Mesothelial cell of epicardium (in vitro differentiated cells): ENCODE measurements at regions not wholly inside any gene's neighbourhood (a gene's known extent, or its start where the extent isn't known, plus 50 kb on each side); places are given as distances from the start of the nearest gene placed in this dataset.

Experiments
- DNase-seq, 2 experiments: peaks; one replicate each; pipeline ENCODE4 v3.0.0; 2021; ENCODE audit warnings: low spot score in 2 of 2; ENCODE audit not compliant: unreplicated experiment in 2 of 2
- H3K27ac Mint-ChIP-seq: 2 replicates; pipeline ENCODE4 v1.8.0; 2021; ENCODE audit warnings: mixed read lengths
- H3K27me3 Mint-ChIP-seq: 2 replicates; pipeline ENCODE4 v1.8.0; 2021; ENCODE audit warnings: low read depth, mixed read lengths
- H3K36me3 Mint-ChIP-seq: 2 replicates; pipeline ENCODE4 v1.8.0; 2021; ENCODE audit warnings: mixed read lengths
- H3K4me1 Mint-ChIP-seq: 2 replicates; pipeline ENCODE4 v1.8.0; 2021; ENCODE audit warnings: mixed read lengths
- H3K4me3 Mint-ChIP-seq: 2 replicates; pipeline ENCODE4 v1.8.0; 2021; ENCODE audit warnings: mild to moderate bottlenecking, moderate library complexity, mixed read lengths
- H3K9me3 Mint-ChIP-seq: 2 replicates; pipeline ENCODE4 v1.8.0; 2021; ENCODE audit warnings: mixed read lengths
- CTCF ChIP-seq: fragments of 200-600 bp; sonication (generic); IDR thresholded peaks from one replicate; pipeline ENCODE4 v1.5.0; 2021; ENCODE audit warnings: antibody characterized with exemption; ENCODE audit not compliant: unreplicated experiment

- Mint-ChIP-seq H3K4me3 (no peak overlapping the region), H3K9me3 (no peaks in the 10 kb centered on the region), H3K36me3 (no peaks in the 10 kb centered on the region), H3K4me1 (peaks cover 13% of the 10 kb centered on the region), H3K27ac (no peak overlapping the region), H3K27me3 (no peaks in the 10 kb centered on the region)
- no peak for TF ChIP-seq CTCF
- no peak for DNase-seq
Observed at GRCh38 chr5:72634444-72634843, 127.2 kb upstream of the ZNF366 start.

- H3K36me3 Mint-ChIP-seq, result no peaks in the 10 kb centered on the region
- no peak for TF ChIP-seq CTCF
- H3K27me3 Mint-ChIP-seq, result no peaks in the 10 kb centered on the region
- no peaks in the 10 kb centered on the region for H3K9me3 Mint-ChIP-seq
- H3K4me3 Mint-ChIP-seq, result no peak overlapping the region
- H3K27ac Mint-ChIP-seq, result no peak overlapping the region
- peaks cover 19% of the 10 kb centered on the region for H3K4me1 Mint-ChIP-seq
- DNase-seq, result no peak
Observed at GRCh38 chr5:72633649-72634048, 126.4 kb upstream of the ZNF366 start.

- no peak overlapping the region for H3K27ac Mint-ChIP-seq
- peaks cover 19% of the 10 kb centered on the region for H3K4me1 Mint-ChIP-seq
- DNase-seq, result no peak
- TF ChIP-seq CTCF, result no peak
- H3K36me3 Mint-ChIP-seq, result no peaks in the 10 kb centered on the region
- H3K27me3 Mint-ChIP-seq, result no peaks in the 10 kb centered on the region
- H3K9me3 Mint-ChIP-seq, result no peaks in the 10 kb centered on the region
- no peak overlapping the region for H3K4me3 Mint-ChIP-seq
Observed at GRCh38 chr5:72633041-72633445, 125.8 kb upstream of the ZNF366 start.

DNA sequence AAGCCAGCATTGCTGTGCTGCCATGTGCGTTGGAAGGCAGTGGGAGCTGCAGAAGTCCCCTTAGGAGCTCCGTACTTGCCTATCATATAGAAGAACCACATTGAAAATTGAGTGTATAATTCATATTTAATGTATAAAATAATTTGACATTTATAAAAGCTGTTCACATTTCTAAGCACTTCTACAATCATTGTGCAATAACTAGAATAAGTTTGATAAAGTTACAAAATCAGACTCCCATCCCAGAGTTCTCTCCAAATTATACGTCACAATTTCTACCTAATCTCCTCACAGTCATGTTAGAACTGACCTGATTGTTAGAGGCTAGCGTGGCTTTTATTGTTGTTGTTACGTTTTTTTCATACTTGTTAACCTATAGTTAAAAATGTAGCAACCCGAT, 123.5 kb upstream of the ZNF366 start:
- no peak overlapping the region for H3K27ac Mint-ChIP-seq
- peaks cover 19% of the 10 kb centered on the region for H3K4me1 Mint-ChIP-seq
- no peak overlapping the region for H3K4me3 Mint-ChIP-seq
- DNase-seq, result no peak
- H3K36me3 Mint-ChIP-seq, result no peaks in the 10 kb centered on the region
- peaks cover 5% of the 10 kb centered on the region for H3K9me3 Mint-ChIP-seq
- TF ChIP-seq CTCF, result no peak
- no peaks in the 10 kb centered on the region for H3K27me3 Mint-ChIP-seq

GRCh38 chr5:72630081-72630480, 122.9 kb upstream of the ZNF366 start:
- H3K27me3 Mint-ChIP-seq, result no peaks in the 10 kb centered on the region
- no peak for TF ChIP-seq CTCF
- H3K27ac Mint-ChIP-seq, result no peak overlapping the region
- H3K9me3 Mint-ChIP-seq, result peaks cover 5% of the 10 kb centered on the region
- no peaks in the 10 kb centered on the region for H3K36me3 Mint-ChIP-seq
- peaks cover 25% of the 10 kb centered on the region for H3K4me1 Mint-ChIP-seq
- H3K4me3 Mint-ChIP-seq, result no peak overlapping the region
- DNase-seq, result no peak

DNA sequence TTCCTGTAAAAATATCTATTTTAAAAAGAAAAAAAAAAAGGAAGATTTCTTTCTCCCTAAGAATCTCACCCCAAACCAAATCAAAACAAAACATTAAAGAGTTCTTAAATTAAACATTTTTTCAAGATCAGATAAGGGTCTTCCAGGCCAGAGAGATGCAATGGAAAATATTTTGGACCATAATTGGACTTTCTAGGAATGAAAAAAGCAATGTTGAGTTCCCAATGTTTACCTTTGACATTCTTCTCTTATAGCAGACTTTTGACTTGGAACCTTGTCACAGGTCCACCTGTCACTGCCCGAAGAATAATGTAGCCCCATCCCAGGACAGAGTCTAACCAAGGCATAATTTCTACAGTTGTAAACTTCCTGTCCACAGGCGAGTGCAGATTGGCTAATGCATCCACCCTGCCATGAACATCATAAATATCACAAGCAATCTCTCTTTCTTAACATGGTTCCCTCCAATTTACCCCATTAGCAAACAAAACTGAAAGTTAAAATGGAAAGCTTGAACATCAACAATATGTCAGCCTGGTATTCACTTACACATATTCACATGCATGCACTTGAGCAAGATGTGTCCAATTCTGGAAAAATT, 121.7 kb upstream of the ZNF366 start:
- DNase-seq, result no peak
- no peaks in the 10 kb centered on the region for H3K36me3 Mint-ChIP-seq
- peaks cover 32% of the 10 kb centered on the region for H3K4me1 Mint-ChIP-seq
- H3K9me3 Mint-ChIP-seq, result peaks cover 5% of the 10 kb centered on the region
- no peak overlapping the region for H3K27ac Mint-ChIP-seq
- H3K4me3 Mint-ChIP-seq, result no peak overlapping the region
- no peak for TF ChIP-seq CTCF
- no peaks in the 10 kb centered on the region for H3K27me3 Mint-ChIP-seq
